H54 (cell line): ENCODE measurements at regions not wholly inside any gene's neighbourhood (a gene's known extent, or its start where the extent isn't known, plus 50 kb on each side); places are given as distances from the start of the nearest gene placed in this dataset.
"Not testable (repeated sequence)": the region's sequence is repeated elsewhere in the genome, so short reads cannot be mapped to it uniquely, and the experiment has no call there.

Experiments used
- DNase-seq: peaks from one replicate; pipeline ENCODE4 v3.0.0; 2011; ENCODE audit warnings: low spot score, mixed read lengths; ENCODE audit not compliant: insufficient read length
- FAIRE-seq: peaks from 3 replicates; lab custom pipeline; 2011; peaks lifted over from hg19 to GRCh38; lab: Jason Lieb, UNC
- POLR2A ChIP-seq: IDR thresholded peaks from 2 replicates; pipeline ENCODE4 v1.6.1; 2011; ENCODE audit warnings: low read depth, mild to moderate bottlenecking, low read length

DNA sequence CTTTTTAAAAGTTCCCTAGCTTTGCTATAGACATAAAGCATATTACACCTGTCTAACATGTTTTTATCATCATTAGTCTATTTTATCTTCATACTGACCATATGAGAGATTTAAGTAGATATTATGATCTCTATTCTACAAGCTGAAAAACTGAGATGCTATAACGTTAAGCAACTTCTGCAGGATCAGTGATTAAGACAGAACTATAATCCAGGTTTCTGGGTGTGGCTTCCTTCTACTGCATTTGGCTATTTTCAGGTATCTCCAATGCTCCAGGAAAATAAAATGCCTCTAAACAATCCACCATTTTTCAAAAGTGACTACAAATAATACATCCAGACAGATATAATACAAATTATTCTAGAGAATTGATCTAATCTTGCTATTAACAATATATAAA lies 53.4 kb downstream of the RGS2 start:
- DNase-seq: no peak
- no peak for TF ChIP-seq POLR2A
- no peak for FAIRE-seq

DNA sequence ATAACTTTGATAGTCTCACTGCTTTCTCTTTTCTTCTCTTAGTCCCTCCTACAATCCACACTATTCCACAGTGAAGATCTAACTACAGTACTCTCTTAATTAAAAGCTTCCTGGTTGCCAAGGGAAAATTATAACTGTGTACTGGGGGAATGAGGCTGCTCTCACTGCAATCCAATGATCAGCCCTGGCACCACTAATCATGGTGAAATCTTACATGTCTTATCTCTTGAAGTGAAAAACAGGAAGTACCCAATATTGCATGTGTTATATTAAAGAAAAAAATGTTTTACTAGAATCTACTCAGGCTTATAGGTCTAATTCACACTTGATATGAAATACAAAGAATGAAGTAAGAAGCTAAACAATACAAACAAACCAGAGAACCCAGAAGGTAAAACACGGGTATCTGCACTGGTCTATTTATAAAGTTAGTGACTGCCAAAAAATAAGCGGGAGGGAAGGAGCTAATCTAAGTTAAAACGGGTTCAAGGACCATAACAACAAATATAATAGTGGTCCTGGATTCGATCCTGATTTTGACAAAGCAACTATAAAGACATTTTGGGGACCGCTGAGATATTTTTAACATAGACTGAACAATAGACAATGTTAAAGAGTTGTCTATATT lies 57.5 kb downstream of the RGS2 start:
- no peak for FAIRE-seq
- no peak for DNase-seq
- TF ChIP-seq POLR2A: no peak

GRCh38 chr1:192867180-192867579 lies 58.3 kb downstream of the RGS2 start:
- no peak for TF ChIP-seq POLR2A
- DNase-seq (no peak), FAIRE-seq (no peak)

DNA sequence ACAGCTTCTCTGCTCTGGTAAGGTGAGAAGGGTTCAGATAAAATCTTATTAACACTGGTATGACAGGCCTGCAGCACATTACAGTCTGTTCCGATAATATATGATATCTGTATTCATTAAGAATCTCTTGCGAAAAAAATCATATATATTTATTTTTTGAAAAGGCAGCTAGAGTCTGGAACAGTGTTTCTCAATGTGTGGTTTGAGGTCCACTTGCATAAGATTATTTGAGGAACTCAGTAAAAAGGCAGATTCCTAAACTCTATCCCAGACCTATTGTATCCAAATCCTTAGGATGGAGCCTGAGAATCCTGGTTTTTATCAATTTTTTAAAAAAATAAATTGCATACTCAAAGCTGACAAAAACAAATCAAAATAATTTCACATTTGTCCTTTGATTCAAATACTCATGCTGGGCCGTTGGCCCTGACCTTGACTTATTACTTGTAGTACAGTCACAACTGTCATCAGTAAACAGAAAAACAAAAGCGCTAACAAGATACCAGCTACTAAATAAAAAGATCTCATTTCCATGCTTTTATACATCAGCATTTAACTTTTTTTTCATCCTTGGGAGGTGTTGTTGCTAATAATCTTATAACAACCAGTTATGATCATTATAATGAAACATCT lies 60.6 kb downstream of the RGS2 start:
- DNase-seq (no peak), FAIRE-seq (no peak)
- TF ChIP-seq POLR2A: no peak

DNA sequence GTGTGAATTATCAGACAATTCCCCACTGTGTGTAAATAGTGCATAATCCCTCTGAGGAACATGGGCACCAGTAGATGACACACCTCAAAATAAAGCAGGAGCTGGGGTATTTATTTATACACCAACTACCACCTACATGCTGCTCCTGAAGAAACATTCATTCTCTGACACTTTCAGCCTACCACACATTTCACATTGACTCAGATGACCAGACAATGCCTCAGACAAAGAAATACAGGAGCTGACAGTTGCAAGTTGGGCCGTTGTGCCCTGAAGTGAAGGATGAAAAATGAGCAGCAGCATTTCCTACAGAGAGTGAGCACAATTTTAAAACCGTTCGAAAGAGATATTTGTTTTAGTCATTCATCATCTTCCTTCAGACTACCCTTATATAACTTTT lies 63.2 kb downstream of the RGS2 start:
- no peak for TF ChIP-seq POLR2A
- no peak for DNase-seq
- no peak for FAIRE-seq

- no peak for FAIRE-seq
These were observed 65.0 kb downstream of the RGS2 start for GRCh38 chr1:192873836-192874235.

GRCh38 chr1:192876633-192877032 lies 67.8 kb downstream of the RGS2 start:
- DNase-seq: no peak

More at GRCh38 chr1:192873836-192874235, 65.0 kb downstream of the RGS2 start:
- DNase-seq: no peak
- TF ChIP-seq POLR2A: no peak

GRCh38 chr1:192877283-192877886 lies 68.5 kb downstream of the RGS2 start:
- no peak for FAIRE-seq
- DNase-seq: no peak
- no peak for TF ChIP-seq POLR2A

More at GRCh38 chr1:192876633-192877032, 67.8 kb downstream of the RGS2 start:
- no peak for TF ChIP-seq POLR2A
- no peak for FAIRE-seq

GRCh38 chr1:192878249-192878648 lies 69.4 kb downstream of the RGS2 start:
- no peak for DNase-seq
- no peak for TF ChIP-seq POLR2A
- no peak for FAIRE-seq

GRCh38 chr1:192879406-192879805 lies 70.6 kb downstream of the RGS2 start:
- no peak for DNase-seq
- no peak for FAIRE-seq

DNA sequence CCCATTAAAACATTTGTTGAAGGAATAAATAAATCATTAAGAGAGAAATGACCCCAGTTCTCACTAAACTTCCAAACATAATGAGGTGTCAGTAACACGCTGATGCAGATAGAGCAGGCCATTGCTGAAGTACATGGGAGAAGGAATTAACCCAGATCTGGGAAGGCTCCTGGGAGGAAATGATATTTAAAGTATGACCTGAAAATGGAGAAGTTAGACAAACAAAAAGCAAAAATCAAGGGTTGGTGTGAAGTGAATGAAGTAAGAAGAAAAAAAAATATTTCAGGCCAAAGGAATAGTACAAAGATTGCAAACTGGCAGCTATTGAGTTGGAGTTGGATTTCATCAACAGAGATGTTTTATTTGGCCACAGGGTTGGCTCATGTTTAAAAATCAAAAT lies 71.4 kb downstream of the RGS2 start:
- no peak for DNase-seq
- no peak for TF ChIP-seq POLR2A
- no peak for FAIRE-seq

More at GRCh38 chr1:192879406-192879805, 70.6 kb downstream of the RGS2 start:
- TF ChIP-seq POLR2A: no peak

DNA sequence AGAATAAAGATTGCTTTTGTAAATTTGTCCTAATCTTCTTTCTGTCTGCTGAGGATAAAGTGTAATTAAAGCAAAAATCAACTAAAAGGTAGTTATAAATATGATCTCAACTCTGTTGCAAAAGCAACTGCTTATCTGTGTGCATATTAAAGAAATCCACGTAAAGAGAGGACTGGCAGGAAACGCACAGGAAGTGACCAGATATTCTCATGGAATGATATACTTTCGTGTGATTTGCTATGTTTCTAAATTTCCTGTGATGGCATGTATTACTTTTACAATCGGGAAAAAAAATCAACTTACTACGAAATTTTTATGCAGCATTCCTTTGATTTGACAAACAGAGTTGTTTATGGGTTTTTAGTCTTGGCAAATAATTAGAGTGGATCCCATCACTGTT lies 75.4 kb downstream of the RGS2 start:
- FAIRE-seq: no peak
- DNase-seq: no peak
- no peak for TF ChIP-seq POLR2A

DNA sequence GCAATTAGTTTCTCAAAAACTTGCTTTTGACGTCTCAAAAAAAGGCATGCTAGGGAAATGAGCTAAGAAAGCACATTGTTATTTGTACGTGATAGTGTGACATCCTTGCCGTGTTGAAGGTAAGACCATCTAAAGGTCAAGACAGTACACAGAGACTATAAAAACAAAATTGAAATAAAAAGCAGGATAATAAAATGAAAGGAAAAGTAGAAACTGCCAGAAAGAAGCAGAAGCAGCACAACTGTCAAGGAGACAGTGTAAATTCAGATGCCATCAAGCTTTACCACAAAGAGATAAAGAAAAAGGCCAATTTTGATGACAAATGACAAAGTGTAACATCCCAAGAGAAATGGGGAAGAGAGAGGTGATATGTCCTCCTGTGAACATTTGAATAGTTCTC lies 76.5 kb downstream of the RGS2 start:
- not testable (repeated sequence) for DNase-seq, FAIRE-seq

GRCh38 chr1:192887426-192887825 lies 78.6 kb downstream of the RGS2 start:
- TF ChIP-seq POLR2A: no peak
- FAIRE-seq (no peak), DNase-seq (no peak)

- FAIRE-seq: no peak
These were observed 79.7 kb downstream of the RGS2 start for GRCh38 chr1:192888574-192888973.

More at GRCh38 chr1:192888574-192888973, 79.7 kb downstream of the RGS2 start:
- DNase-seq: no peak
- TF ChIP-seq POLR2A: no peak
